ENCODE measurements at regions not wholly inside any gene's neighbourhood (a gene's known extent, or its start where the extent isn't known, plus 50 kb on each side); places are given as distances from the start of the nearest gene placed in this dataset.

DNA sequence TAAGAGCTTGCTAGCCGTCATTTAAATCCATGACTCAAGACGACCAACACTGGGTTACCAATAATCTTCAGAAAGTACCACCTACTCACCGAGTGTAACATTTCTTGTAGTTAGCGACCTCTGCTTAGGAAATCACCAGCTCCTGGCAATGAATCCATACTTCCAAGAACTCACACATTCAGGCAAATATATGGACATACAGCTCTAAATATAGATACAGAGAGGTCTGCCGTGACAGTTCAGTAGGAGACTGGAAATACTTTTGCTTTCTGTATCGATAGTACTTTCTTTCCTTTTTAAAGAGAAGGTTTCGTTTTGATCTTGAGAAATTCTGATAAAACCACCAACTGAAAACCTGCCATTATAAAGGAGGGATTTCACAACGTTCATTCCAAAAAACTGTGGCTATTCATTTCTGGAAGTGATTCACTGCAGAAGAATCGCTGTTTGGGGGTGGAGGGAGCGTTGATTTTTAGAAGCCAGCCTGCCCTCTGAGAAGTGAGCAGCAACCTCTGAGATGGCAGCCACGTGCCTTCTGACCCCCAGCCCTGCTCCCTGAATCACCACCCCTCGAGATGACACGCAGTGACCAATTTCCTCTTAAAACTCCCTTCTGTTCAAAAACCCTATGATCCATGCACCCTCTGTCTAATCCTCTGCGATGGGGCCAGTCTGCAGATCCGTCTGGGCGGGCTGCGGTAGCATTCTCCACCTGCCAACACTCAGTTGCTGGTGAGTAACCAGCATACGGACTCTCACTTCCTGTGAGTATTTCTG lies 179.0 kb upstream of the KLF14 start:
- DNase-seq = peak; percentile 75 to 90 (median 79)

GRCh38 chr7:130913639-130914553 lies 179.9 kb upstream of the KLF14 start:
- no peak for DNase-seq

- DNase-seq = no peak
Observed at GRCh38 chr7:130914554-130915294, 180.7 kb upstream of the KLF14 start.

DNA sequence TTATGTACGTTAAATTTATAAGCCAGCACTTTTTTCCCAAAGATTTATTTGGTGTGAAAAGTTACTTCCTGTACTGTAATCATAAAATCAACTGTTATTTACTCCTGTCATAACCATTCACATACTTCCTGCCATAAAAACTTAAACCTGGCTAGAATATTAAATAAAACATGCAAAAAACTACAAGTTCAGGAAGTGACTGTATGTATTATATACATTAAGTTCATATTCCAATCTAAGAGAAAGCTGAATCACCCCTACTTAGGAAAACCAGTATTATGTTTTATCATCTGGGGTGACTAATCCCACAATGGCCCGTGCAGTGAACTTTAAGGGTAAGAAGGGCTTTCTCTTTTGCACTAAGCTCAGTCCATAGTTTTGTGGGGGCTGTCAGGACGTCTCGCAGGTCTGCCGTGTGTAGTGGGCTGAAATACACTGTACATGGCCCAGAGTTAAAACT lies 183.7 kb upstream of the KLF14 start:
- no peak for DNase-seq

DNA sequence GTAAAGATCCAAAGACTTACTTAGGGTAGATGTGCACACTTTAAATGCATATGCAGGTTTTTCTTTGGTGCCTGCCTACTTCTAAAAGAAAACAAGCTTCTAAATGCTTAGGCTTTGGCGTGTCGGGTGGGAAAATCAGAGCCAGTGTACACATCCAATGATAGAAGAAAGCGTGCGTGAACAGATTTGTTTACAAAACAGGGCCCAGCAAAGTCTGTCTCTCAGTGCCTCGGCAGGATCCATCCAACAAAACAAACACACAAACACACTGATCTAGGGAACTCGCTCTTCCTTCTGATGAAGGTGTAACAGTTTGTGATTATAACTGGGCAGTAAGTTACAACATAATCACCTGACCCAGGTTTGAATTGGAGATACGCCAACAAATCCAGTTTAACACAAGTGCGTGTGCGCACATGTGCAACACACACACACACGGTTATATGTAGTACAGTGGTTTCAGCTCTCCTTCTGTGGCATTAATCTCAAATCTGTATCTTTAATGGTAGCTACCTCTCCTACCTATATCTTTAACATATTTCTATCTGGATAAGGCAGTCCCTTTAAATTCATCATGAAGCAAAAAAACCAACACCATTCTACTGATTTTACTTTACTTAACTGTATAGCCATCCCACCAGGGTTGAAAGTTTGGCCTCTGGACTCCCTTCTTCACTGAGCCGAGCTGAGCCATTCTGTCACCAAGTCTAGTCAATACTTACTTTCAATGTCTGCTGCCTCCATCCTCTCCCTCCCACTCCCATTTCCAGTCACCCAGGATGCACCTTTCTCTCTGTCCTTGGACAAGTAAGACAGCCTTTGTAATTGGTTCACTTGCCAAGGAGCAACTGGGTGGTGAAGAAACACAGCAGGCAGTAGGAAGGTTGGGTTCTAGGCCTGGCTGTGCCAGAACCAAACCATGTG lies 184.4 kb upstream of the KLF14 start:
- peak in 1 of 5 donors; percentile 53 for DNase-seq

DNA sequence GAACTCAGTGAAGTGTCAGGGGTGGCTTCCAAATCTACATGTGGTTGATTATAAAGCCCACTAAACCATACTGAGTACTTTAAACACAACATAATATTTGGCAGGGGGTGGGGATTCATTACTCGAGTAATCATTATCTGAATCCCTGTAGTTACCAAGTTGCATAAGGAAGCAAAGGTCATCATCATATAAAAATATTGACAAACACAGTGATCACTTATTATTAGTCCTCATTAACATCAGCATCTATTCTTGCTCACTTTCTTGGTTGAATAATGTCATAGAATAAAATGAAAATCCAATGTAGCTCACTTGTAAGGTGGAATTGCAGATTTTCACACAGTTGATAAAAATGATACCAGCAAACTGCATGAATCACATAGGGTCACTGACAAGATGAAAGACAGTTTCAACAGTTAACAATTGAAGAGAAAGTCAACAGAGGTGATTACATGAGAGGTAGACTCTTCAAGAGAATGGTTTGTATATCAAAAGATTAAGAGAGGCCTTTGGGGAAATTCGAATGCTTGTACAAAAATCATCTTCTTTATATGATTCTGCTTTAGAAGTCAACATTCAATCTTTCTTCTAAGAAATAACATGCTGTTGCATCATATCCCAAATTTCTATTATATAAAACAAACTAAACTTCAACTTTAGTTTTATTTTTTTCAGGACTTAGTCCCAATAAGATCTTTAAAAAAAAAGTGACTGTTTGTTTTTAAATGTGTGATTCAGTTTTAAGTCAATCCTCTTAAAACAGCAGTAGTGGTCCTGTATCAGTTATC lies 185.5 kb upstream of the KLF14 start:
- no peak for DNase-seq

DNA sequence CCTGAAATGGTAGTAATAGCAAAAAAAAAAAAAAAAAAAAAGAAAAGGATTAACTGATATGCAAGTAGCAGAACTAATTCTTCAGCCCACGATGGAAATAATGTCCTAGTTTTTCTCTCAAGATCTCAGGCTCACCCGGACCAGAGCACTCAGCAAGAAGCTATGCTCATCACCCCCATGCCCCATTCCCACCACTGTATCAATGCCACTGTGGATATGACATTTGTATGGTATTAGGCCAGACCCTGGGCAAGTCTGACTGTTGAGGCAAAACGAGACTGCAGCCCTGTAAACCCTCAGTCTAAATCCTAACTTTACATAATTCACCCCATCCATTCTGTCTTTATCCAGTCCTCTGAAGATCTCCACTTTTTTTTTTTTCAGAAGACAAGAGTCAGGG lies 186.1 kb upstream of the KLF14 start:
- no peak for DNase-seq

DNA sequence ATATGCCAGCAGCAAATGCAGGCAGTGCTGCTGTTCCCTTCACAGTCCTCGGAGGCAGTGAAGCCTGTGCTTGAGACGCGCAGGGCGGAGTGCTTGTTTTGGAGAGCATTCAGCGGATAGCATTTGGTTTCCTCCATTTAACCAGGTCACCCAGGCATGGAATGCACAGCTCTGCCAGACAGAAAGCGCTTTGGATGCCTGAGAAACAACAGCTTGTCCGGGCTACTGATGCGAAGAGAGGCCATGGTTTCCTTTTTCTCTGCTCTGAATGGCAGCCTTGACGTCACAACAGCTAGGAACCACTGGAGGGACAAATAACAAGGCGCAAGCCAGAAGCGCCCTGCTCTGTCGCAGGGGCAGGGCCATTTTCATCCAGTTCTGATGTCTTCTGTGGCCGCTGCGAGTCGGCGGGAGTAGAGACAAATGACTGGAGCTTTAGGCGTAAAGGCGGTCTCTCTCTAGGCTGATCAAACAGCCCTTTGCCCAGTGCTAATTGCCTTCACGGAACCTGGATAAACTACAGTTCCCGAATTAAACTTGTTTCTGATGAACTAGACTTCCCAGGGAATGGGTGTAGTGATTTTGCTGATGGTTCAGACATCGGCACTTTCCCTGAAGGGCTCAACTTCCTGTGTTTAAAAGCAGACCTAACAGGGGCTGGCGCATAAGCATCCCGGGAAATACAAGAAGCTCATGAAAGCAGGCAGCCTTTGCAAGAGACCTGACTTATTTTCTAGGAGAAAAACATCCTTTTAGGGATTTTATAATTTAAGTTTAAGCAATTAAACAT lies 187.6 kb upstream of the KLF14 start:
- DNase-seq = no peak

GRCh38 chr7:130922206-130923112 lies 188.5 kb upstream of the KLF14 start:
- DNase-seq = no peak

- no peak for DNase-seq
Observed at GRCh38 chr7:130923365-130923764, 189.4 kb upstream of the KLF14 start.

DNA sequence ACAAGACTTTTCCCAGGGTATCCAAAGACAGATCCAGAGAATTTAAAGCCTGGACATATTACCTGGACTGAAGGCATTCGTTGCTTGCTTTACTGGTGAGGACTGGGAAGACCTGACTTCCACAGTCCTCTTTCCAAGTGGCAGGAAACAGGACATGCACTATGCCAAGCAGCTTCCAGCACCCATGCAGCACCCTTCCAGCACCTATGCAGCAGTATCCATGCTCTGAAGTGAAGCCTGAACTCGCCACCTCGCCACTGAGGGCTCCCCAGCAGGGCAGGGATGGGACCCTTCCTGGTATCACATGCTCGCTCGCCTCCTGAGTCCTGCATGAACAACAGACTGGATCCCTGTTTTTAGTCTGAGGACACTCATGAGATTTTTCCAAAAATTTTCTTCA lies 189.9 kb upstream of the KLF14 start:
- no peak for DNase-seq

- no peak for DNase-seq
Observed at GRCh38 chr7:130925136-130925794, 191.3 kb upstream of the KLF14 start.

DNA sequence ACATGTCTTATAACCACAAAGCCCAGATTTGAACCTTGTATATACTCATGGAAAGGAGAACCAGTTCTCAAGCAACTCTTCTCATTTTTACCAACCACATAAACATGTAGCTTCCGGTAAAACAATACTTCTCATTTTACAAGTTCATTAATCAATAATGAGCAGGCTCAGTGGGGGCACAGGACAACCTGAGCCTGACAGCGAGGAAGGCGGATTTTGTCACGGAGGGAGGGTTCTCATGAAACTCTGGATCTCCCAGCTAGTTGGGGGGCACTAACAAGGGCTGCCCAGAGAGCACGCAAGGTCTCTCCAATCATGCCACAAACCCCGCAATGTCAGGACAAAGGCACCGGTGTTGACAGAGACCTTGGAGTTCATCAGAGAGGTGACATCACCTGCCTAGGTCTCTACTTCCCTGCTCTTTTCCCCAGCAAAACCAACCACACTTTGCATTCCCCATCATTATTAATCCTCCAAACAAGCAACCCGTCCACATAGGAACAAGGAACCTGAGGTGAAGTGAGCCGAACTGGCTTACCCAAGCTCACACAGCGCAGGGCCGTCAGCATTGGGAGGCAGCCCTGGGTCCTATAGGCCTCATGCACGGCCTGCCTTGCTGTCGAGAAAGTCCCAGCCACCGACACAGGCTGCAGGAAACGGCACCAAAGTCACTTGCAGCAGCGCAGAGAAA lies 192.1 kb upstream of the KLF14 start:
- peak in 3 of 5 donors; percentile 37 to 43 (median 41) for DNase-seq

GRCh38 chr7:130927062-130927461 lies 193.1 kb upstream of the KLF14 start:
- no peak for DNase-seq

DNA sequence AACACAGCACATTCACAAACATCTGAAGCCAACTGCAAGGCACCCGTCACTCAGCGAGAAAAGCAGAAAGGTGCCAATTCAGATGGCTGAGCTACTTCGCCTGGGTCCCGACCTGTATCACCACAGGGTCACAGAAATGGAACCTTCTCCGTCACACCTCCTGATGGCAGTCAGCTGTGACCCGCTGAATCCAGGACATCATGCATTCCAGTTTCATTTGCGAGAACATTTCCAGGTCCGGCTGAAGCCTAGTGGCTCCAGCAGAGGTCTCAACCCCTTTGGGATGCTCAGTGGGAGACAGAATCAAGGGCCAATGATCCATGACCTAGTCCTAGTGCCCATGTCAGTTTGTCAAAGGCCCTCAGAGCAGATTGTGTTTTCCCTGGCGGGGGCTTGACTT lies 193.6 kb upstream of the KLF14 start:
- no peak for DNase-seq

DNA sequence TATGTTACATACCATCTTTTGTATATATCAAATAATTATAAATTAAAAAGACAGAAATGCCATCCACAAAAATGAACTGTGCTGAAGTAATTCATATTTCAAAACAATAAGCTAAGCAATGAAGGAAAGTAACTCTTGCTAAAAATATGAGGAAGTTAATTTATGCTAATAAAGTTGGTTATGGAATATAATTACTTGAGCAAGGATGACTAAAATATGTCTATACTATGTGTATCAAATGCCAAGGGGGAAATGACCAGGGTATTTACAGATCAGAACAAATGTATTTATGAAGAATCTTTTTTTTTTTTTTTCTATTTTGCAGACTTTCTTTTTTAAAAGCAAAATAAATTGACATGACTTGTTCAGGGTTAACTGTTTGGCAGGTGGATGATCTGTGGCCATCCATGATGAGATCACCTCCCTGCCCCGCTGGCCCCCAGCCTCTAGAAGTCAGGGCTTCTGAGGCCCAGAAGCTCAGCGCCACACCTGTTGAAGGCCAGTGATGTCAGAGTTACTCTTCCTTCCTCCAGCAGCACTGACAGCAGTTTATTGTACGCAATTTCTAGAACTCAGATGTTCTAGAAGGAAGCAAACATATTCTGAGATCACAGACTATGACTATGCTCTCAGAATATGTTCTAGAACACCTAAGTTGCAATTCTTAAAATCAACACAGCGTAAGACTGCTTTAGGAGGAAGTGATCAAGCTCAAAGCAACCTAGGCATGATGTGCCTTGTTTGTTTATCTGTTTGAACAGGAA lies 196.1 kb upstream of the KLF14 start:
- DNase-seq = peak in 3 of 5 donors; percentile 46 to 47 (median 46)

GRCh38 chr7:130930681-130931080 lies 196.7 kb upstream of the KLF14 start:
- DNase-seq = no peak

Measured in T-helper 1 cell (primary cell).